HCT116 (cell line): ENCODE measurements at regions not wholly inside any gene's neighbourhood (a gene's known extent, or its start where the extent isn't known, plus 50 kb on each side); places are given as distances from the start of the nearest gene placed in this dataset.

Experiments used
- CBX3 ChIP-seq: IDR thresholded peaks from 2 replicates; pipeline ENCODE4 v1.6.1; 2012; ENCODE audit warnings: low read depth
- CTCF ChIP-seq, 3 experiments: fragments of 200-600 bp in 1 of 3; sonication (generic) in 1 of 3; IDR thresholded peaks in 2 of 3; conservative IDR thresholded peaks in 1 of 3; 2 replicates each; pipeline ENCODE4 v1.5.1; 2012 to 2017; ENCODE audit warnings: low read depth in 2 of 3, low read length in 2 of 3, antibody characterized with exemption in 1 of 3, borderline replicate concordance in 1 of 3, control low read depth in 1 of 3, mild to moderate bottlenecking in 1 of 3, mixed read lengths in 1 of 3, mixed run types in 1 of 3, moderate library complexity in 1 of 3; ENCODE audit not compliant: insufficient read depth in 1 of 3
- EZH2 ChIP-seq: fragments of 200-600 bp; sonication (generic); IDR thresholded peaks from 2 replicates; pipeline ENCODE4 v1.6.1; 2017; ENCODE audit warnings: antibody characterized with exemption, mixed run types
- EZH2phosphoT487 ChIP-seq: fragments of 200-600 bp; IDR thresholded peaks from 2 replicates; pipeline ENCODE4 v1.6.1; 2018; ENCODE audit warnings: antibody characterized with exemption, borderline replicate concordance
- FOSL1 ChIP-seq: IDR thresholded peaks from 2 replicates; pipeline ENCODE4 v1.6.1; 2012; ENCODE audit warnings: low read depth
- MAX ChIP-seq: IDR thresholded peaks from 2 replicates; pipeline ENCODE4 v1.6.1; 2012
- REST ChIP-seq: IDR thresholded peaks from 2 replicates; pipeline ENCODE4 v1.6.1; 2012; ENCODE audit warnings: low read depth
- TCF7L2 ChIP-seq: IDR thresholded peaks from 2 replicates; pipeline ENCODE4 v1.7.0; 2011; ENCODE audit warnings: borderline replicate concordance, inconsistent platforms; ENCODE audit not compliant: insufficient read depth, insufficient read length; ENCODE audit errors: extremely low read depth

GRCh38 chr6:26158076-26158580 is 70.9 kb downstream of the HFE start (continued):
- TF ChIP-seq CTCF (IDR thresholded peaks at IDR 0.05 in 2 of 3, conservative IDR thresholded peaks at IDR 0.05 in 1 of 3; ENCODE audit: borderline replicate concordance in 1 of 3, insufficient read depth in 1 of 3, low read depth in 2 of 3, low read length in 2 of 3) (no peak), EZH2phosphoT487 (no peak), TCF7L2 (no peak), FOSL1 (no peak; the same call in 1 of the 2 replicates), MAX (0 out of 2 replicates have a peak, but pooled peaks have one; percentile 4), REST (no peak), EZH2 (no peak), CBX3 (0 out of 2 replicates have a peak, but pooled peaks have one; percentile 11)
